Epithelial cell of esophagus (primary cell): ENCODE measurements at regions not wholly inside any gene's neighbourhood (a gene's known extent, or its start where the extent isn't known, plus 50 kb on each side); places are given as distances from the start of the nearest gene placed in this dataset.

Experiments used
- DNase-seq: peaks from one replicate; pipeline ENCODE4 v3.0.0; 2010; ENCODE audit warnings: low read depth
- H3K4me3 ChIP-seq: 2 replicates; pipeline ENCODE4 v1.5.1; 2011; ENCODE audit warnings: mild to moderate bottlenecking, low read length, control low read depth
- CTCF ChIP-seq: IDR thresholded peaks from 2 replicates; pipeline ENCODE4 v1.5.1; 2011; ENCODE audit warnings: low read depth, mild to moderate bottlenecking, low read length, control low read depth, inconsistent platforms; ENCODE audit not compliant: insufficient read depth; ENCODE audit errors: missing control alignments

- no peak for TF ChIP-seq CTCF
- DNase-seq = no peak
- no peak overlapping the region for H3K4me3 ChIP-seq
Observed at GRCh38 chr4:37741564-37741963, 55.4 kb upstream of the RELL1 start.

GRCh38 chr4:37740546-37740945 lies 54.4 kb upstream of the RELL1 start:
- no peak for DNase-seq
- no peak overlapping the region for H3K4me3 ChIP-seq
- no peak for TF ChIP-seq CTCF

- H3K4me3 ChIP-seq = no peak overlapping the region
- no peak for TF ChIP-seq CTCF
- peak; percentile 78 for DNase-seq
Observed at GRCh38 chr4:37737466-37737865, 51.3 kb upstream of the RELL1 start.
